ENCODE measurements at regions not wholly inside any gene's neighbourhood (a gene's known extent, or its start where the extent isn't known, plus 50 kb on each side); places are given as distances from the start of the nearest gene placed in this dataset.

DNA sequence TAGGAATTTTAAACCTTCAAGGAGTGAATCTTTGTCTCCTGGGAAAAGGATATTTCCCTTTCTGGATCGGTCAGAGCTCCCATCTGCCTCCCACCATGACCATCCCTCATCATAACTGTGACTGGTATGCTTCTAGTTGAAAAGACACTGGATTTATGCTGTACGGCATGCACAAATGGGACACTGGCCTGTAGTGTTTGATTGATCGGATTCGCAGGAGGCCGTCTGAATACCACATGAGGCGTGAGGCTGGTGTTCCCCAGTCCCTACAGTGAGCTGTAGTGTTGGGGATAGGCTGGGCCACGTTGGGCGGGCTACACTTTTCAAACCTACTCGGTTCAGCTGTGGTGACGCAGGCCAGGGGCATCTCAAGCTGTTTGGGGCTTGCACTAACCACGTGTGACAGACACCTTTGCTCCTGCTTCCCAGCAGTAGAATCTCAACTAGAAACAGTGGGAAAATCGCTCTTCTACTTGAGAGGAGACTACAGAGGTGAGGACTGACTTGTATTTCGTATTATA is 101.8 kb downstream of the MID1IP1 start:
- intact Hi-C loops (cut with DNase I; ENCODE audit: low total_unique reads), result no loop called here
- no peak for DNase-seq (ENCODE audit: low spot score in 2 of 2)
- no peaks in the 10 kb centered on the region for H3K36me3 ChIP-seq
- H3K4me3 ChIP-seq, result no peak overlapping the region
- no peaks in the 10 kb centered on the region for H3K9me3 ChIP-seq
- H3K27me3 ChIP-seq, result peaks cover 0 to 31% of the 10 kb centered on the region in 2 donors
- no peak for TF ChIP-seq POLR2AphosphoS5 (IDR thresholded peaks at IDR 0.05)
- TF ChIP-seq, protein P1, sequence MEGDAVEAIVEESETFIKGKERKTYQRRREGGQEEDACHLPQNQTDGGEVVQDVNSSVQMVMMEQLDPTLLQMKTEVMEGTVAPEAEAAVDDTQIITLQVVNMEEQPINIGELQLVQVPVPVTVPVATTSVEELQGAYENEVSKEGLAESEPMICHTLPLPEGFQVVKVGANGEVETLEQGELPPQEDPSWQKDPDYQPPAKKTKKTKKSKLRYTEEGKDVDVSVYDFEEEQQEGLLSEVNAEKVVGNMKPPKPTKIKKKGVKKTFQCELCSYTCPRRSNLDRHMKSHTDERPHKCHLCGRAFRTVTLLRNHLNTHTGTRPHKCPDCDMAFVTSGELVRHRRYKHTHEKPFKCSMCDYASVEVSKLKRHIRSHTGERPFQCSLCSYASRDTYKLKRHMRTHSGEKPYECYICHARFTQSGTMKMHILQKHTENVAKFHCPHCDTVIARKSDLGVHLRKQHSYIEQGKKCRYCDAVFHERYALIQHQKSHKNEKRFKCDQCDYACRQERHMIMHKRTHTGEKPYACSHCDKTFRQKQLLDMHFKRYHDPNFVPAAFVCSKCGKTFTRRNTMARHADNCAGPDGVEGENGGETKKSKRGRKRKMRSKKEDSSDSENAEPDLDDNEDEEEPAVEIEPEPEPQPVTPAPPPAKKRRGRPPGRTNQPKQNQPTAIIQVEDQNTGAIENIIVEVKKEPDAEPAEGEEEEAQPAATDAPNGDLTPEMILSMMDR (IDR thresholded peaks at IDR 0.05), result no peak
- no peak for TF ChIP-seq POLR2A (IDR thresholded peaks at IDR 0.05)
- H3K27ac ChIP-seq, result no peak overlapping the region
- no peaks in the 10 kb centered on the region for H3K4me1 ChIP-seq

DNA sequence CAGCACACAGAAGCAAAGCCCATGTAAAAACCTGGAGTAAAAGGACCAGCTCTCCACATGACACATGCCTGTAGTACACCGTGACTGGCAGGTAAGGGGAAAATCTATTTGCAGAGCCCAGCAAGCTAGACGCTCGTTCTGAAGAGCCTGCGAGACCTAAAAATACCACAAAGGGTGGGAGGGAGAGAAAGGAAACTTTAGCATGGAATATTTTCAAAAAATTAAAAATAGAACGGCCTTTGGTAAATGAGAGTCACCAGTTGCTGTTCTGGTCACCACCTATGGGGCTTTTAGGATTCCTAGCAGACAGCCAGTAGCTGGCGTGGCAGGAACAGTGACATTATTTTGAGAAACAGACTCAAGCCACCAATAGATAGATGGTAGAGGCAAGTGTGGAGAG is 115.5 kb downstream of the MID1IP1 start:
- TF ChIP-seq, protein P1 (IDR thresholded peaks at IDR 0.05), result no peak
- TF ChIP-seq POLR2AphosphoS5 (IDR thresholded peaks at IDR 0.05) (no peak), POLR2A (IDR thresholded peaks at IDR 0.05) (no peak)
- Histone ChIP-seq H3K27ac (no peak overlapping the region), H3K27me3 (peaks cover 0 to 47% of the 10 kb centered on the region in 2 donors), H3K9me3 (no peaks in the 10 kb centered on the region), H3K36me3 (no peaks in the 10 kb centered on the region), H3K4me3 (no peak overlapping the region), H3K4me1 (no peaks in the 10 kb centered on the region)
- intact Hi-C loops (cut with DNase I; ENCODE audit: low total_unique reads), result no loop called here
- DNase-seq (ENCODE audit: low spot score in 2 of 2), result no peak

DNA sequence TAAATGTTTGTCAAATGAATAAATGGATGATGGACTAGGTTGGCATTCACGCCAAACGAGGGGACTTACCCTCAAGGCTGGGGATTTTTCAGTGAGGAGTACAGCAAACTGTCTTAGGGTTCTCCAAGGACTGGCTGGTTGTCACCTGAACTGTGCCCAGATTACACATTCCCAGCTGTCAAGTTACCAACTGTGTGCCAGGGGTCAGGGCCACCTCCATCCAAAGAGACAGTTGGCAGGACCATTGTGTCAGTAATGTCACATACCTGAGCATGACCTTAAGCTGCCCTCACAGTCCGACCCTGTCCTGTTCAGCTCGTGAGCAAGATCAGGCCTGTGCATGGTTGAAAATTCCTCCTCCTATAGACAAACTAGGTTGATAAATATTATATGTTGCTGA is 116.7 kb downstream of the MID1IP1 start:
- DNase-seq (ENCODE audit: low spot score in 2 of 2), result no peak
- Histone ChIP-seq H3K9me3 (no peaks in the 10 kb centered on the region), H3K4me1 (no peaks in the 10 kb centered on the region), H3K36me3 (no peaks in the 10 kb centered on the region), H3K4me3 (no peak overlapping the region), H3K27me3 (peaks cover 0 to 51% of the 10 kb centered on the region in 2 donors), H3K27ac (no peak overlapping the region)
- intact Hi-C loops (cut with DNase I; ENCODE audit: low total_unique reads), result no loop called here
- no peak for TF ChIP-seq POLR2AphosphoS5 (IDR thresholded peaks at IDR 0.05)
- TF ChIP-seq POLR2A (IDR thresholded peaks at IDR 0.05), result no peak
- TF ChIP-seq, protein P1 (IDR thresholded peaks at IDR 0.05), result no peak

DNA sequence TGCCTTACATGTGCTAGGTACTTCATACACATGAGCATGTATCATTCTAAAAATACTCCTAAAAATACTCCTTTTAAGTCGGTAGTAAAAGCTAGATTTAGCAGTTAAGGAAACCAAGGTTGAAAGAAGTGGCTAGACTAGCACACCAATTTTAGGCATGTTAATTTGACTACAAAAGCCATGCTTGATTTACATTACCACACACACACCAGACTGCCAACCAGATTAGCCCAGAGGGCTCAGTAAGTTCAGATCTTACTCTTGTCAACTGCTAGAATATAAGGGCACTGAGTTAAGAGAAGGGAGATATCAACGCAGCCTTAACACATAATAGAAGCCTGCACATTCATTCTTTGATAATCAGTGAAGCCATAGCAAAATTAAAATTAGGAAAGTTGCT is 117.9 kb downstream of the MID1IP1 start:
- Histone ChIP-seq H3K27me3 (peaks cover 0 to 52% of the 10 kb centered on the region in 2 donors), H3K27ac (no peak overlapping the region), H3K36me3 (no peaks in the 10 kb centered on the region), H3K4me3 (no peak overlapping the region), H3K4me1 (no peaks in the 10 kb centered on the region), H3K9me3 (no peaks in the 10 kb centered on the region)
- DNase-seq (ENCODE audit: low spot score in 2 of 2), result no peak
- no peak for TF ChIP-seq POLR2A (IDR thresholded peaks at IDR 0.05)
- intact Hi-C loops (cut with DNase I; ENCODE audit: low total_unique reads), result no loop called here

DNA sequence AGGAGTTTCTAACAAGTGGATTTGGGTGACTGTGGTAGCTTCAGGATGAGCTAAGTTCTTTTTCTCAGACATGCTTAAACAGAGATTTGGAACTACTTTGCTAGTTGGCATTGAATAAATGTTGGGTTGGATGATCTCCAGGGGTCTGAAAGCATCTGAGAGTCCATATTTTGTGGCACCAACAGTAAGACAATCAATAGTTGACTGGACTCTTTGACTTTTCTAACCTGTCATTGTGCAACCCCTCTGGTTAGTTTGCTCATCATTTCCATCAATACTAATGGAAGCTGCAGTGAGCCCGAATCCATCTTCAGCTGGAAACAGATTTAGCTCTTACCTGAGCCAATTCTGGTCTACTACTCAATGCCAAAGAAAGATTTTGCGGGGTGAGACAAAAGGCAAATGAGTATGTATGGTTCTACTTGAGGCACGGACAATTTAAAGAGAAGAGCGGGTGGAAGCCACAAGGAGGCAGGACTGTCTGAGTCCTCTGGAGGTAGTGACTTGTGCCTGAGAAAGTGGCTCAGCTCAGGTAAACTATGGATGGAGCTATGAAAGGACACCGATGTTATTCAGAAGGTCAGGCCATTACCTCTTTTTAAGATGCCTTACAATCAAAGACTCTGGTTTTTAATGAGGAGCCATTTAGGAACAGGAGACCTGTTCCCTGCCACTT is 118.7 kb downstream of the MID1IP1 start:
- H3K4me3 ChIP-seq, result no peak overlapping the region
- H3K9me3 ChIP-seq, result no peaks in the 10 kb centered on the region
- no peaks in the 10 kb centered on the region for H3K4me1 ChIP-seq
- H3K27me3 ChIP-seq, result peaks cover 0 to 59% of the 10 kb centered on the region in 2 donors
- TF ChIP-seq POLR2A (IDR thresholded peaks at IDR 0.05) (no peak), POLR2AphosphoS5 (IDR thresholded peaks at IDR 0.05) (no peak)
- TF ChIP-seq, protein P1 (IDR thresholded peaks at IDR 0.05), result no peak
- no peak overlapping the region for H3K27ac ChIP-seq
- no peaks in the 10 kb centered on the region for H3K36me3 ChIP-seq
- no peak for DNase-seq (ENCODE audit: low spot score in 2 of 2)
- intact Hi-C loops (cut with DNase I; ENCODE audit: low total_unique reads), result no loop called here
